ENCODE measurements at regions not wholly inside any gene's neighbourhood (a gene's known extent, or its start where the extent isn't known, plus 50 kb on each side); places are given as distances from the start of the nearest gene placed in this dataset.

- TF ChIP-seq, protein P1, sequence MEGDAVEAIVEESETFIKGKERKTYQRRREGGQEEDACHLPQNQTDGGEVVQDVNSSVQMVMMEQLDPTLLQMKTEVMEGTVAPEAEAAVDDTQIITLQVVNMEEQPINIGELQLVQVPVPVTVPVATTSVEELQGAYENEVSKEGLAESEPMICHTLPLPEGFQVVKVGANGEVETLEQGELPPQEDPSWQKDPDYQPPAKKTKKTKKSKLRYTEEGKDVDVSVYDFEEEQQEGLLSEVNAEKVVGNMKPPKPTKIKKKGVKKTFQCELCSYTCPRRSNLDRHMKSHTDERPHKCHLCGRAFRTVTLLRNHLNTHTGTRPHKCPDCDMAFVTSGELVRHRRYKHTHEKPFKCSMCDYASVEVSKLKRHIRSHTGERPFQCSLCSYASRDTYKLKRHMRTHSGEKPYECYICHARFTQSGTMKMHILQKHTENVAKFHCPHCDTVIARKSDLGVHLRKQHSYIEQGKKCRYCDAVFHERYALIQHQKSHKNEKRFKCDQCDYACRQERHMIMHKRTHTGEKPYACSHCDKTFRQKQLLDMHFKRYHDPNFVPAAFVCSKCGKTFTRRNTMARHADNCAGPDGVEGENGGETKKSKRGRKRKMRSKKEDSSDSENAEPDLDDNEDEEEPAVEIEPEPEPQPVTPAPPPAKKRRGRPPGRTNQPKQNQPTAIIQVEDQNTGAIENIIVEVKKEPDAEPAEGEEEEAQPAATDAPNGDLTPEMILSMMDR (IDR thresholded peaks at IDR 0.05): no peak
- no peak for TF ChIP-seq POLR2A (IDR thresholded peaks at IDR 0.05)
Measured at GRCh38 chr1:214102907-214103306, 115.1 kb downstream of the PROX1 start.

Measured in Peyer's patch (tissue), 4 donors.